ENCODE measurements at regions not wholly inside any gene's neighbourhood (a gene's known extent, or its start where the extent isn't known, plus 50 kb on each side); places are given as distances from the start of the nearest gene placed in this dataset.

- no peak for TF ChIP-seq CTCF (IDR thresholded peaks at IDR 0.05; ENCODE audit: low read length)
- no peak for TF ChIP-seq EZH2 (IDR thresholded peaks at IDR 0.05; ENCODE audit: borderline replicate concordance, low read length)
Observed at GRCh38 chr2:138228101-138228500, 263.8 kb downstream of the HNMT start.
